ENCODE measurements at regions not wholly inside any gene's neighbourhood (a gene's known extent, or its start where the extent isn't known, plus 50 kb on each side); places are given as distances from the start of the nearest gene placed in this dataset.

- no peaks in the 10 kb centered on the region for H3K4me1 ChIP-seq
- no peak for DNase-seq (ENCODE audit: low spot score)
- no peak overlapping the region for H3K4me3 ChIP-seq
- TF ChIP-seq, protein P1, sequence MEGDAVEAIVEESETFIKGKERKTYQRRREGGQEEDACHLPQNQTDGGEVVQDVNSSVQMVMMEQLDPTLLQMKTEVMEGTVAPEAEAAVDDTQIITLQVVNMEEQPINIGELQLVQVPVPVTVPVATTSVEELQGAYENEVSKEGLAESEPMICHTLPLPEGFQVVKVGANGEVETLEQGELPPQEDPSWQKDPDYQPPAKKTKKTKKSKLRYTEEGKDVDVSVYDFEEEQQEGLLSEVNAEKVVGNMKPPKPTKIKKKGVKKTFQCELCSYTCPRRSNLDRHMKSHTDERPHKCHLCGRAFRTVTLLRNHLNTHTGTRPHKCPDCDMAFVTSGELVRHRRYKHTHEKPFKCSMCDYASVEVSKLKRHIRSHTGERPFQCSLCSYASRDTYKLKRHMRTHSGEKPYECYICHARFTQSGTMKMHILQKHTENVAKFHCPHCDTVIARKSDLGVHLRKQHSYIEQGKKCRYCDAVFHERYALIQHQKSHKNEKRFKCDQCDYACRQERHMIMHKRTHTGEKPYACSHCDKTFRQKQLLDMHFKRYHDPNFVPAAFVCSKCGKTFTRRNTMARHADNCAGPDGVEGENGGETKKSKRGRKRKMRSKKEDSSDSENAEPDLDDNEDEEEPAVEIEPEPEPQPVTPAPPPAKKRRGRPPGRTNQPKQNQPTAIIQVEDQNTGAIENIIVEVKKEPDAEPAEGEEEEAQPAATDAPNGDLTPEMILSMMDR (IDR thresholded peaks at IDR 0.05), result no peak
- H3K27me3 ChIP-seq, result no peaks in the 10 kb centered on the region
- H3K36me3 ChIP-seq, result no peaks in the 10 kb centered on the region
- H3K27ac ChIP-seq, result no peak overlapping the region
- no peaks in the 10 kb centered on the region for H3K9me3 ChIP-seq
Observed at GRCh38 chr3:146928421-146929059, 323.4 kb upstream of the PLSCR5 start.

DNA sequence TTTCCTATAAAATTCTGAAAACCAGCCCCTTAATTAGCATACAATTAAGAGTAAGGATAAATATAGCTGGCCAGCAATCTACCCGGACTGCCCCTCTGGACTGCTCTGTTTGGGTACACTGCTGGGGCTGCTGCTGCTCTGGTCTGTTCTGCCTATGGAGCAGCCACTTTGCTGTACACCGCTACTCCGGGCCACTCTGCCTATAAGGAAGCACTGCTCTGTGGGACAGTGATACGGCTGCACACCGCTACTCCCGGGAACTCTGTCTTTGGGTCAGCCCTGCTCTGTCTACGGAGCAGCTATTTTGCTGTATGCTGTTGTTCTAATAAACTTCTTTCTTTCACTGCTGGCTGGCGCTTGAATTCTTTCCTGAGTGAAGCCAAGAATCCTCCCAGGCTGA lies 316.5 kb upstream of the PLSCR5 start:
- Histone ChIP-seq H3K4me3 (peak overlapping the region; percentile 0 to 24), H3K9me3 (peaks cover 0 to 6% of the 10 kb centered on the region in 2 donors), H3K27me3 (no peaks in the 10 kb centered on the region)

DNA sequence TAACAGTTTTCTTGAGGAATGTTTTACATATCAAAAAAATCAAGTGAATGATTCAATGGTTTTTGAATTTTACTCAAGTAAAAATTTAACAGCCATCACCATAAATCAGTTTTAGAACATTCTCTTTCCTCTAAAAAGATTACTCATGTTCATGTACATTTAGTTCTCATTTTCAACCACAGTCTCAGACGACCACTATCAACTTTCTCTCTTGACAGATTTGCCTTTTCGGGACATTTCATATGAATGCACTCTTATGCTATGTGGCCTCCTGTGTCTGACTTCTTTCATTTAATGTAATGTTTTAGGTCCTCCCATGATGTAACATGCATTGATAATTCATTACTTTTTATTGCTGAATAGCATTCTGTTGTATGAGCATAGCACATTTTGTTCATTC lies 309.3 kb upstream of the PLSCR5 start:
- Histone ChIP-seq H3K36me3 (no peaks in the 10 kb centered on the region), H3K4me1 (no peaks in the 10 kb centered on the region), H3K27me3 (no peaks in the 10 kb centered on the region), H3K27ac (no peak overlapping the region), H3K9me3 (peaks cover 0 to 6% of the 10 kb centered on the region in 2 donors), H3K4me3 (no peak overlapping the region)
- TF ChIP-seq, protein P1 (IDR thresholded peaks at IDR 0.05), result no peak
- no peak for DNase-seq (ENCODE audit: low spot score)

More for the DNA sequence above, 316.5 kb upstream of the PLSCR5 start:
- TF ChIP-seq, protein P1 (IDR thresholded peaks at IDR 0.05), result no peak
- no peaks in the 10 kb centered on the region for H3K4me1 ChIP-seq
- H3K36me3 ChIP-seq, result no peaks in the 10 kb centered on the region
- H3K27ac ChIP-seq, result no peak overlapping the region
- DNase-seq (ENCODE audit: low spot score), result no peak

DNA sequence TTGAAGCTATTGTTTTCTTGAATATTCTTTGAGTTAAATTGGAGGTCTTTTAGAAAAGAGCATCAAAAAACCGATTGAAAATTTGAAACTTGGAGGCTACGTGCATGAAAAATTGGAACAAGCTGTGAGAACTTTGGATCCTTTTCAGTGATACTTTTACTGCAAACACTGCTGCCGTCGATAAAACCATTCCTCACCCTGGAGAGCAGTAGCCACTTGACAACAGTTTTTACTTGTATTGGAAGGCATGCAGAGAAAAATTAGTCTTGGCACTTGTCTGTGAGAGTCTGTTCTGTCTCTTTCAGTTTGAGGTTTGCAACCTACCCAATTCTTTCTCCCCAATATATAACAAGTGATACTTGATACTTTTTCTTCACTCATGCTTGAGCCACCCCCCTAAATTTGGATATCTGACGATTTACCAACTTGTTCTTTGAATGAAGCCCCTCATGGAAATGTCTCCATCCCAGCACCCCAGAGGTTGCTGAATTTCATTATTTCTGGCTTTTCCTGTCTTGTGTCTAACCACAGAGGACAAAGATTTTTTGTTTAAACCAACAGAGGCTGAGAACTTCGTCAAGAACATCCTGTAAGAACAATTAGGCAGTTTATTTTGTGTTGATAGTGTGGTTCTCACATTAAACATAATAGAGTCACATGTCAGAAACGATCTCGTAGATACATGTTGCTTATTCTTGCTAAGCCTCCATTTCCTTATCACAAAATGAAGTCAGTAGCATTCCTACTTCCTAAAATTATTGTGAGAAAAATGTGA lies 307.3 kb upstream of the PLSCR5 start:
- Histone ChIP-seq H3K4me3 (no peak overlapping the region), H3K4me1 (no peaks in the 10 kb centered on the region), H3K9me3 (no peaks in the 10 kb centered on the region), H3K27ac (no peak overlapping the region), H3K36me3 (no peaks in the 10 kb centered on the region), H3K27me3 (no peaks in the 10 kb centered on the region)
- no peak for DNase-seq (ENCODE audit: low spot score)
- TF ChIP-seq, protein P1 (IDR thresholded peaks at IDR 0.05), result no peak

GRCh38 chr3:146903927-146904326 lies 298.8 kb upstream of the PLSCR5 start:
- peak overlapping the region in 1 of 2 donors; percentile 87 for H3K27ac ChIP-seq
- H3K9me3 ChIP-seq, result no peaks in the 10 kb centered on the region
- no peak for DNase-seq (ENCODE audit: low spot score)

More at GRCh38 chr3:146903927-146904326, 298.8 kb upstream of the PLSCR5 start:
- Histone ChIP-seq H3K4me1 (no peaks in the 10 kb centered on the region), H3K27me3 (no peaks in the 10 kb centered on the region), H3K4me3 (no peak overlapping the region), H3K36me3 (no peaks in the 10 kb centered on the region)
- TF ChIP-seq, protein P1 (IDR thresholded peaks at IDR 0.05), result no peak
